AG20443 (cell line): ENCODE measurements at regions not wholly inside any gene's neighbourhood (a gene's known extent, or its start where the extent isn't known, plus 50 kb on each side); places are given as distances from the start of the nearest gene placed in this dataset.
A peak's percentile ranks its signal among the peaks of the same experiment; 100 is the strongest.

ENCODE experiments used
- DNase-seq: peaks from one replicate; pipeline ENCODE4 v3.0.0; 2012; ENCODE audit warnings: low spot score, mixed read lengths

GRCh38 chr6:147037881-147038280 lies 166.3 kb upstream of the STXBP5 start:
- DNase-seq = no peak

DNA sequence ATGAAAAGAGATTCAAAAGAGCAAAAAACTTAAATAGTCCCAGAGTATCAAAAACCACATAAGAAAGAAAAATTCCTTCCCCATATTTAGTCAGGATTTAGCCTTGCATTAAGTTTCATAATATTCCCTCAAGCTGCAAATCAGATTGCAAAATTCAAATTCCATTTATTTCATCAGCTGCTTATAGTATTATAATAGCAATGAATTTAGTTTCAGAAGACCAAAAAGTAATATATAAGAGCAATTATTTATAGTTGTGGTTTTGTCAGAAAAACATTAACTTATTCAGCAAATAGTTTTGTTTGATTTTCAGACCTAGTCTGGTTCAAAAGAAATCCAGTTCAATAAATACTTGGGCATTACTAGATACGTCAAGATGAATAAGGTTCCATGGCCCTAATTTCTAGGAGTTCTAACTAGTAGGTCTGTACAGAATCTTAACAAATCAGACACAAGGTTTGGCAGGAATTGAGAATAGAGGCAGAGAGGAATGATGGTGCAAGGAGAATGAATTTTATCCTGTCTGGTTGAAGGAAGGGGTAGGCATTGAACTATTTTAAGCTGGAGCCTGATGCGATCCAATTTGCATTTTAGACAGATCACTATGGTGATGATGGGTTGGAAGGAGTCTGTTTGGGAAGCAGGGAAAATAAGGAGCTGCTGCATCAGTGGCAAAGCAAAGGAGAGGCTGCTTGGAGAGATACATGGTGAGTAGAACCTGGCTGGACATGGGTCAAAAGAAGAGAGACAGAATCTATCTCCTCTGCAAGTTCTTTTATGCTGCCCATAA lies 163.9 kb upstream of the STXBP5 start:
- peak; percentile 26 for DNase-seq

GRCh38 chr6:147042679-147043078 lies 161.5 kb upstream of the STXBP5 start:
- DNase-seq = no peak

DNA sequence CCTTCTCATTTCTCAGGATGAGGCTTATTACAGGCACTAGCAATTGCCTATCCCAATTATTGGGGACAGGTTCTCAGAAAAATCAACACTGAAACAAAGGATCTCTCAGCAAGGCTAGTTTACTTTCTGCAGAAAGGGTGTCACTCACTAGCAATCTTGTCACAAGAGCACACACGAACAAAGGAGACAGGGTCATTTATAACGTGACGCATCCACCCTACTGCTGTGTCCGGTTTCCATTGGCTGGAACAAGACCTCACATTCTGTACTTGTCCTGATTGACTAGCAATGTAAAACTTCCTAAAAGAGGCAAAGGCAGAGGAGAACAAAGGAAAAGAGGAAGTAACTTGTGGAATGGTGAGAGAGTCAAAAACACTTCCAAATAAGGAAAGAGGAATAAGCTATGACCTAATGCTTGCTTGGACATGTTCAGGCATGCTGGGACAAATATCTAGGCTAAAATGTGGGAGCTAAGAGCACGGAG lies 160.2 kb upstream of the STXBP5 start:
- no peak for DNase-seq

DNA sequence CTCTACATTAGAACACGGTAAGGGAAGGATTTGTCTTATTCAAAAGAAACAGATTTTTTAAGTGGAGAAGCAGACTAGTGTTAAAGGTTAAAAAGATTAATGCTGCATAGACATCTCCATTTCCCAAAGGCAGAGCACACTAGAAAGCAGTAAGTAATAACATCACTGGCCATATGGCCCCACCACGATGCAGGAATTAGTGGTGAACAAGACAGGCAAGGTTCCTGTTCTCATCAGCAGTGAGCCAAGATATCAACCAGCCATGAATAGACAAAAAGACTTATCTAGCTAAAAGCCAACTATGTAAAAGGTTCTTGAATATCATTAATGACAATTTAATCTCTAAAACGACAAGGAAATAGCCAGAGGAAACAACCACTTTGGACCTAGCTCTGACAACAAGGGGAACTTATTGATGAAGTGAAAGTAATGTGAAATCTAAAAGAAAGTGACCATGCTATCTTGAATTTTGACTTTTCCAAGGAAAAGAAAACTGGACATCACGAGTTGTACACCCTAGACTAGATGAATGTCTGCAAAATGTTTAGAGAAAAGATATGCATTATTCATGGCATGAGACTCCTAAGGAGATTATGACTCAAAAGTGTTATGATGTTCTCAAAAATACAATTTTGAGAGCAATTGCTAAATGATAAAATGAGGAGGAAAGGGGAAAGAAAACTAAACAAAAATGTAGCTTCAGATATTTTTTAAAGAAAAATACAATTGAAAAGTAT lies 157.9 kb upstream of the STXBP5 start:
- DNase-seq = no peak

DNA sequence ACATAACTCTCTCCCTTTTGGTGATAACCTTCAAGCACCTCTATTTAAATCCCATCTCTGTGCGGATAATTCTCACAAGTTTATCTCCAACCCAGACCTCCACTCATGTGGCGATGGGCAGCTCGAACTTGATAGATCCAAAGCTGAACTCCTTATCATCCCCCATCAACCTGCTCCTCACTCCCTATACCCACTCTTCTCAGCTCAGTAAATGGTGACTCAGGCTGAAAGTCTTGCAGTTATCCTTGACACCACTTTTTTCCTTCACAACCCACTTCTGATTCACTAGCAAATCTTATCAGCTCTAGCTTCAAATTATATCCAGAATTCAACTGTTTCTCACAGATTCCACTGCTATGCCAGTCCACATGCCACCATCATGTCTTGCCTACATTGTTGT lies 155.3 kb upstream of the STXBP5 start:
- DNase-seq = no peak

DNA sequence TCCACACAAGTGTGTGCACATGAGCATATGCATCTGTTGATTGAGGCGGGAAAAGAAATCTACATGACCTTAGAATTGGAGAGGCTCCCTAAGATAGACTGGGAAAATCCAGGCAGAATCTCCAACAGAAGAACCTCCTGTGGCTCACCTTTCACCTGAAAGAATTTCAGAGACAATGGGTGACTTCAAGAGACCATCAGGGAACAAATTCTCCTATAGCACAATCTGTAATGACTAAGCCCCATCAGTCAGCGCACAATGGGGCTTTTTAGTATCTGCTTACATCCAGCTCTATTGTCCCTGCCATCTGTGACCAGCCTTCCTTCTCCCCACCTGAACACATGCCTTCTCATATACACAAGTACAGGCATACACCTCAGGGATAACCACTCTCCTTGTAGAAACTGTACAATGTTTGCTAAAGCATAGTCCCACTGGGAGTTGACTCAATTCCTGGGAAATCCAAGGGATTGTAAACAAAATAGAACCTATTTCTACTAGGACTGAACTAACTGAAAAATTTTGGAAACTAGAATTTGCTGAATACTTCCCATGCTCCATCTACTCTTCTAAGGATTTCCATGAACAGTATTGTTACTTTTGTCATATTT lies 150.8 kb upstream of the STXBP5 start:
- DNase-seq = no peak

DNA sequence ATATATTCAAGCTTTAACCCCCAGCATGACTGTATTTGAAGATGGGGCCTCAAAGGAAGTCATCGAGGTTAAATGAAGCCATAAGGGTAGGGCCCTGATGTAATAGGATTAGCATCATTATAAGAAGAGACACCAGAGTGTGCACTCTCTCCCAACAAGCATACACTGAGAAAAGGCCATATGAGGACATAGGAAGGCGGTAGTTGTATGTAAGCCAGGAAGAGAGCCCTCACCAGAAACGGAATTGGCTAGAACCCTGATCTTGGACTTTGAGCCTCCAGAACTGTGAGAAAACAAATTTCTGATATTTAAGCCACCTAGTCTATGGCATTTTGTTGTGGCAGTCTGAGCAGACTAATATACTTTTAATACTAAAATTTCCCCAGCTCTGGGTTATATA lies 150.1 kb upstream of the STXBP5 start:
- DNase-seq = no peak

- no peak for DNase-seq
Observed at GRCh38 chr6:147054871-147055270, 149.3 kb upstream of the STXBP5 start.

DNA sequence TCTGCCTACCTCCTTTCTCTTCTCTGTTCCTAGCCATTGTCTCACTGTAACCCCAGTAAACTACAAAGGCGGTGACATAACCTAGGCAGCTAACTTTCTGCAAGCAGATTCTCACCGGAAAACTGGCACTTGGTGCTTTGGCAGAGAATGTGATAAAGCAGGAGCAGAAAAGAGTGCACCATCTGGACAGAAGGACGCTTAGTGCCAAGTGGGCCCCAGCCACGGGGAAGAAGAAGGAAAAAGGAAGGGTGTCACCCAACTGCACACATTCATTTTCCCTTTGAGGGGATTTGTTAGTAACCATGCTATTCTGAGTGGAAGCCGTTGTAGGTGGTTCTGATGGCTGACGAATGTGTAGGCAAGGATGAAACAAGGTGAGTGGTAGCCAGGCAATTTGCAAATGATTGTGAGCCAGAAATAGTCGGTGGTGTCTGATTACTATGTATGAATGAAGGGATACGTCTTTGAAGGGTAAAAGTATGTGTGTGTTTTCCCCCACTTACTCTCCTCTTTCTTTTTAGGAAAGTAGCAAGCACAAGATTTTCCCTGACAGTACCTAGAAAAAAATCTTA lies 148.3 kb upstream of the STXBP5 start:
- DNase-seq = no peak

GRCh38 chr6:147057188-147057587 lies 147.0 kb upstream of the STXBP5 start:
- no peak for DNase-seq

GRCh38 chr6:147057705-147058342 lies 146.4 kb upstream of the STXBP5 start:
- DNase-seq = no peak

DNA sequence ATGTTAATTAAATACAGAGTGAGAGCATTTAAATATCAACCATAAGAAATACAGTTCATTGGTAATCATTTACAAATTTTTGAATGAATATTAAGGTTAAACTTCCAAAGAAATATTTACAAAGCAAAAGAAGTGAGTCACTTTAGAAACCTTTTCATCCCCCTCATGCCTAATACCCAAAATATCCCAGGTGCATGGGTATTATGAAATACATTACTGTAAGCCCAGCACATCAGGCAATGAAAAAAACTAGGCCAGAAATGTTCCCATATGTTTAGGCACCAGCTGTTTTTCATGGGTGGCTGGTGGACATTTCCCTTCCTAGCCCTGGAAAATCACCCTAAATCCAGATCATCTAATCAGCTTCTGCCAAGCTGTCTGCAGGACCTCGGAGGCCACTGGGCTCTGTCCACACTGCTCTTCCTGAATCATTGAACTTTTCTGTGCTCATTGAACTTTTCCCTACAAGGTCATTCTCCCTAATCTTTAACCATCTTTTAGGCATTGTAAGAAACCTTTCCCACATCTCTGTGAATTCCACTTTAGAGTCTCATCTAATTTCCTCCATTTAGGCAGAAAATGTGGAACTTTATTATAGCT lies 145.3 kb upstream of the STXBP5 start:
- DNase-seq = no peak

DNA sequence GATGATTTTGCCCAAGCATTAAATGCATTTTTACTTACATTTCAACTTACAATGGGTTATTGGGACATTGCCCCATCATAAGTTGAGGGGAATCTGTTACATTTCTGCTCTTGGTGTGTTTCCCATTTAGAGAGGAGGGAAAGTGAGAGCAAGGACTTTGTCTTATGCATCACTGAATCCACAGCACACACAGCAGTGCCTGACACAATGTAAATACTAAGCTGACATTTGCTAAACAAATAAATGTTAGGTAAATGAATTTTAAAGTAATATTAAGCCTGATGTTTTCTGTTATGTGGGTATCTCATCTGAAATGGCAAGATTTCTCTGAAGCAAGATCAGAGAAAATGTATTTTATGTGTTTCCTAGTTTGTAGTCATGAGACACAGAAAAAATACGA lies 143.6 kb upstream of the STXBP5 start:
- no peak for DNase-seq

- DNase-seq = no peak
Observed at GRCh38 chr6:147061252-147061651, 143.0 kb upstream of the STXBP5 start.

- peak; percentile 73 for DNase-seq
Observed at GRCh38 chr6:147063469-147064031, 140.7 kb upstream of the STXBP5 start.

DNA sequence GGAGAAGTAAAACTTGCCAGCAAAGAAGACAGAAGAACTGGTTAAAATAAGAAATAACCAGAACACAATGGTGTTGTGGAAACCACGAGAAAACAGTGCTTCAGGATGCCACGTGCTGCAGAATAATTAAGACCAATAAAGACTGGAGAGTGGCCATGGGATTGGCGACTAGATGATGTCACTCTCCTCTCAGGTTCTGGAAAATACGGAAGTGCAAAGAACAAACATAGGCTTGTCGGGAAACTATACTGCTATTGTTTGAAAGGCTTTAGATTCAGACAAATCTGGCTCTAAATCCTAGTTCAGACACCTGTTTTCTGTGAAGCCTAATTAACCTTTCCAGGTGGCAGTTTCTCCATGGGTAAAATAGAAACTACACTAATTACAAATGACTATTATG lies 138.4 kb upstream of the STXBP5 start:
- no peak for DNase-seq

GRCh38 chr6:147067184-147067583 lies 137.0 kb upstream of the STXBP5 start:
- DNase-seq = no peak

- DNase-seq = no peak
Observed at GRCh38 chr6:147071776-147072175, 132.4 kb upstream of the STXBP5 start.

GRCh38 chr6:147075381-147075780 lies 128.8 kb upstream of the STXBP5 start:
- no peak for DNase-seq

- DNase-seq = no peak
Observed at GRCh38 chr6:147077251-147077650, 127.0 kb upstream of the STXBP5 start.
